BLaER1 treated with 17β-estradiol and CSF1 and Interleukin-3, amounts not matched to agents 10 nM and 100 nM (cell line): ENCODE measurements at regions not wholly inside any gene's neighbourhood (a gene's known extent, or its start where the extent isn't known, plus 50 kb on each side); places are given as distances from the start of the nearest gene placed in this dataset.

Experiments
- H3K27ac ChIP-seq, 11 experiments: shearing (Covaris generic); formaldehyde crosslinking; 2 replicates each; pipeline ENCODE4 v1.8.1; 2022
- H3K27me3 ChIP-seq, 11 experiments: shearing (Covaris generic); formaldehyde crosslinking; 2 replicates each; pipeline ENCODE4 v1.8.1; 2022
- H3K36me3 ChIP-seq, 11 experiments: shearing (Covaris generic); formaldehyde crosslinking; 2 replicates each; pipeline ENCODE4 v1.8.1; 2022
- H3K4me1 ChIP-seq, 10 experiments: shearing (Covaris generic); formaldehyde crosslinking; 2 replicates each; pipeline ENCODE4 v1.8.1; 2022
- H3K4me2 ChIP-seq, 11 experiments: shearing (Covaris generic); formaldehyde crosslinking; 2 replicates each; pipeline ENCODE4 v1.8.1; 2022
- H3K4me3 ChIP-seq, 10 experiments: shearing (Covaris generic); formaldehyde crosslinking; 2 replicates each; pipeline ENCODE4 v1.8.1; 2022
- H3K9ac ChIP-seq, 11 experiments: shearing (Covaris generic); formaldehyde crosslinking; 2 replicates each; pipeline ENCODE4 v1.8.1; 2022
- H3K9me3 ChIP-seq, 11 experiments: shearing (Covaris generic); formaldehyde crosslinking; replicated peaks in 1 of 11; 2 replicates each; pipeline ENCODE4 v1.8.1; 2022
- H4K20me1 ChIP-seq, 11 experiments: shearing (Covaris generic); formaldehyde crosslinking; 2 replicates each; pipeline ENCODE4 v1.8.1; 2022
- Cebpa-rat ChIP-seq, 11 experiments: shearing (Covaris generic); IDR thresholded peaks; 2 replicates each; pipeline ENCODE4 v1.8.1; 2022

- no peak overlapping the region for H3K4me2 ChIP-seq
- H4K20me1 ChIP-seq, result no peaks in the 10 kb centered on the region
- H3K36me3 ChIP-seq, result 0 out of 22 replicates have a peak, but pooled peaks cover 0 to 2% (median 0%) of the 10 kb centered on the region in 11 experiments
- H3K4me3 ChIP-seq, result no peak overlapping the region
- TF ChIP-seq Cebpa-rat (IDR thresholded peaks at IDR 0.05), result no peak
- no peak overlapping the region for H3K9ac ChIP-seq
- no peaks in the 10 kb centered on the region for H3K4me1 ChIP-seq
- no peak overlapping the region for H3K27ac ChIP-seq
- no peaks in the 10 kb centered on the region for H3K27me3 ChIP-seq
- H3K9me3 ChIP-seq, result peaks cover 23 to 32% (median 27%) of the 10 kb centered on the region in 11 experiments
These were observed 64.5 kb upstream of the EEPD1 start for GRCh38 chr7:36088553-36088952.

GRCh38 chr7:36088966-36089365 is 64.1 kb upstream of the EEPD1 start:
- H3K4me3 ChIP-seq, result no peak overlapping the region; a peak in 1 of 20 replicates
- no peak overlapping the region for H3K27ac ChIP-seq
- TF ChIP-seq Cebpa-rat (IDR thresholded peaks at IDR 0.05), result no peak
- peaks cover 23 to 36% (median 27%) of the 10 kb centered on the region in 11 experiments for H3K9me3 ChIP-seq
- H4K20me1 ChIP-seq, result no peaks in the 10 kb centered on the region
- H3K4me2 ChIP-seq, result no peak overlapping the region
- H3K36me3 ChIP-seq, result 0 out of 22 replicates have a peak, but pooled peaks cover 0 to 2% (median 0%) of the 10 kb centered on the region in 11 experiments
- no peak overlapping the region for H3K9ac ChIP-seq
- H3K27me3 ChIP-seq, result no peaks in the 10 kb centered on the region
- H3K4me1 ChIP-seq, result no peaks in the 10 kb centered on the region

- H3K9ac ChIP-seq, result no peak overlapping the region
- H3K4me3 ChIP-seq, result no peak overlapping the region
- H3K9me3 ChIP-seq, result peaks cover 23 to 36% (median 27%) of the 10 kb centered on the region in 11 experiments
- no peak overlapping the region for H3K27ac ChIP-seq
- H4K20me1 ChIP-seq, result no peaks in the 10 kb centered on the region
- no peak for TF ChIP-seq Cebpa-rat (IDR thresholded peaks at IDR 0.05)
- H3K4me2 ChIP-seq, result no peak overlapping the region
- H3K36me3 ChIP-seq, result 0 out of 22 replicates have a peak, but pooled peaks cover 0 to 2% (median 0%) of the 10 kb centered on the region in 11 experiments
- no peaks in the 10 kb centered on the region for H3K4me1 ChIP-seq
- H3K27me3 ChIP-seq, result no peaks in the 10 kb centered on the region
These were observed 61.8 kb upstream of the EEPD1 start for GRCh38 chr7:36090976-36091873.

GRCh38 chr7:36091874-36092176 is 61.2 kb upstream of the EEPD1 start:
- H3K27ac ChIP-seq, result no peak overlapping the region
- no peak overlapping the region for H3K4me3 ChIP-seq
- no peaks in the 10 kb centered on the region for H3K27me3 ChIP-seq
- no peaks in the 10 kb centered on the region for H3K4me1 ChIP-seq
- TF ChIP-seq Cebpa-rat (IDR thresholded peaks at IDR 0.05), result no peak
- 0 out of 22 replicates have a peak, but pooled peaks cover 0 to 2% (median 0%) of the 10 kb centered on the region in 11 experiments for H3K36me3 ChIP-seq
- H4K20me1 ChIP-seq, result no peaks in the 10 kb centered on the region
- no peak overlapping the region for H3K9ac ChIP-seq
- H3K9me3 ChIP-seq, result peaks cover 23 to 36% (median 27%) of the 10 kb centered on the region in 11 experiments
- H3K4me2 ChIP-seq, result no peak overlapping the region

- Histone ChIP-seq H3K27me3 (no peaks in the 10 kb centered on the region), H4K20me1 (no peaks in the 10 kb centered on the region), H3K9me3 (peaks cover 23 to 36% (median 27%) of the 10 kb centered on the region in 11 experiments), H3K4me2 (no peak overlapping the region), H3K27ac (no peak overlapping the region), H3K4me1 (no peaks in the 10 kb centered on the region), H3K9ac (no peak overlapping the region), H3K4me3 (no peak overlapping the region), H3K36me3 (0 out of 22 replicates have a peak, but pooled peaks cover 0 to 2% (median 0%) of the 10 kb centered on the region in 11 experiments)
- no peak for TF ChIP-seq Cebpa-rat (IDR thresholded peaks at IDR 0.05)
These were observed 60.8 kb upstream of the EEPD1 start for GRCh38 chr7:36092221-36092771.

GRCh38 chr7:36096460-36097095 is 56.5 kb upstream of the EEPD1 start:
- Histone ChIP-seq H3K4me1 (no peaks in the 10 kb centered on the region), H3K36me3 (no peaks in the 10 kb centered on the region), H3K27me3 (no peaks in the 10 kb centered on the region), H3K4me3 (no peak overlapping the region), H3K4me2 (no peak overlapping the region), H3K9me3 (peaks cover 10 to 33% (median 21%) of the 10 kb centered on the region in 11 experiments; a peak in 20 of 22 replicates), H3K27ac (no peak overlapping the region), H4K20me1 (no peaks in the 10 kb centered on the region), H3K9ac (no peak overlapping the region)
- TF ChIP-seq Cebpa-rat (IDR thresholded peaks at IDR 0.05), result no peak

- Histone ChIP-seq H3K27ac (no peak overlapping the region), H3K4me2 (no peak overlapping the region), H3K4me1 (no peaks in the 10 kb centered on the region), H3K4me3 (no peak overlapping the region), H3K9me3 (peaks cover 10 to 33% (median 21%) of the 10 kb centered on the region in 11 experiments; a peak in 20 of 22 replicates), H3K36me3 (no peaks in the 10 kb centered on the region), H3K27me3 (no peaks in the 10 kb centered on the region), H3K9ac (no peak overlapping the region), H4K20me1 (no peaks in the 10 kb centered on the region)
- no peak for TF ChIP-seq Cebpa-rat (IDR thresholded peaks at IDR 0.05)
These were observed 55.0 kb upstream of the EEPD1 start for GRCh38 chr7:36098096-36098495.

GRCh38 chr7:36100226-36100625 is 52.8 kb upstream of the EEPD1 start:
- TF ChIP-seq Cebpa-rat (IDR thresholded peaks at IDR 0.05), result no peak
- Histone ChIP-seq H3K9me3 (peaks cover 10 to 33% (median 14%) of the 10 kb centered on the region in 11 experiments; a peak in 20 of 22 replicates), H4K20me1 (no peaks in the 10 kb centered on the region), H3K9ac (no peak overlapping the region), H3K27me3 (no peaks in the 10 kb centered on the region), H3K4me2 (no peak overlapping the region), H3K4me1 (peaks cover 0 to 9% (median 0%) of the 10 kb centered on the region in 10 experiments; a peak in 4 of 20 replicates), H3K27ac (no peak overlapping the region), H3K36me3 (no peaks in the 10 kb centered on the region), H3K4me3 (no peak overlapping the region)

GRCh38 chr7:36100634-36101033 is 52.4 kb upstream of the EEPD1 start:
- H3K4me1 ChIP-seq, result peaks cover 0 to 9% (median 0%) of the 10 kb centered on the region in 10 experiments; a peak in 4 of 20 replicates
- H3K36me3 ChIP-seq, result no peaks in the 10 kb centered on the region
- no peaks in the 10 kb centered on the region for H4K20me1 ChIP-seq
- no peak overlapping the region for H3K9ac ChIP-seq
- H3K9me3 ChIP-seq, result peaks cover 10 to 33% (median 14%) of the 10 kb centered on the region in 11 experiments; a peak in 20 of 22 replicates
- H3K27me3 ChIP-seq, result no peaks in the 10 kb centered on the region
- H3K27ac ChIP-seq, result no peak overlapping the region
- no peak overlapping the region for H3K4me3 ChIP-seq
- no peak overlapping the region for H3K4me2 ChIP-seq
- no peak for TF ChIP-seq Cebpa-rat (IDR thresholded peaks at IDR 0.05)
